Transverse colon (tissue), 3 donors: ENCODE measurements at regions not wholly inside any gene's neighbourhood (a gene's known extent, or its start where the extent isn't known, plus 50 kb on each side); places are given as distances from the start of the nearest gene placed in this dataset.

Experiments used
- CTCF ChIP-seq, 5 experiments: fragments of 200-600 bp in 3 of 5; fragments of 450-650 bp in 2 of 5; sonication (generic) in 3 of 5; IDR thresholded peaks; 1 replicate in 2 of 5; 2 replicates in 3 of 5; pipeline ENCODE4 v1.5.1; 2016 to 2017; ENCODE audit warnings: antibody characterized with exemption in 5 of 5, inconsistent platforms in 3 of 5, mild to moderate bottlenecking in 2 of 5, moderate library complexity in 1 of 5
- EP300 ChIP-seq: sonication (generic); formaldehyde crosslinking; IDR thresholded peaks from one replicate; pipeline ENCODE4 v1.6.1; 2017; ENCODE audit warnings: antibody characterized with exemption, low read depth
- POLR2A ChIP-seq: fragments of 450-650 bp; IDR thresholded peaks from one replicate; pipeline ENCODE4 v1.6.1; 2016; ENCODE audit warnings: antibody characterized with exemption, mild to moderate bottlenecking, moderate library complexity

GRCh38 chr10:78331391-78331922 is 297.8 kb downstream of the RPS24 start:
- no peak for TF ChIP-seq CTCF (IDR thresholded peaks at IDR 0.05)
- no peak for TF ChIP-seq EP300
- TF ChIP-seq POLR2A = no peak
